GM13976 (cell line): ENCODE measurements at regions not wholly inside any gene's neighbourhood (a gene's known extent, or its start where the extent isn't known, plus 50 kb on each side); places are given as distances from the start of the nearest gene placed in this dataset.
"Not testable (repeated sequence)": the region's sequence is repeated elsewhere in the genome, so short reads cannot be mapped to it uniquely, and the experiment has no call there.

Experiments
- DNase-seq: peaks from one replicate; pipeline ENCODE4 v3.0.0; 2012; ENCODE audit warnings: low spot score
- in situ Hi-C: fragments of 300-500 bp; cut with MboI; formaldehyde crosslinking; loops from one replicate; pipeline ENCODE4 v1.12.0; 2022; ENCODE audit warnings: low sequenced_read_pairs, mixed read lengths, inconsistent platforms; ENCODE audit not compliant: unreplicated experiment
- TF ChIP-seq, protein P1 (sequence below): IDR thresholded peaks from 2 replicates; pipeline ENCODE4 v1.5.1; 2012; ENCODE audit warnings: borderline replicate concordance, mild to moderate bottlenecking; ENCODE audit not compliant: insufficient read depth; ENCODE audit errors: extremely low read depth, missing control alignments, control extremely low read depth

DNA sequence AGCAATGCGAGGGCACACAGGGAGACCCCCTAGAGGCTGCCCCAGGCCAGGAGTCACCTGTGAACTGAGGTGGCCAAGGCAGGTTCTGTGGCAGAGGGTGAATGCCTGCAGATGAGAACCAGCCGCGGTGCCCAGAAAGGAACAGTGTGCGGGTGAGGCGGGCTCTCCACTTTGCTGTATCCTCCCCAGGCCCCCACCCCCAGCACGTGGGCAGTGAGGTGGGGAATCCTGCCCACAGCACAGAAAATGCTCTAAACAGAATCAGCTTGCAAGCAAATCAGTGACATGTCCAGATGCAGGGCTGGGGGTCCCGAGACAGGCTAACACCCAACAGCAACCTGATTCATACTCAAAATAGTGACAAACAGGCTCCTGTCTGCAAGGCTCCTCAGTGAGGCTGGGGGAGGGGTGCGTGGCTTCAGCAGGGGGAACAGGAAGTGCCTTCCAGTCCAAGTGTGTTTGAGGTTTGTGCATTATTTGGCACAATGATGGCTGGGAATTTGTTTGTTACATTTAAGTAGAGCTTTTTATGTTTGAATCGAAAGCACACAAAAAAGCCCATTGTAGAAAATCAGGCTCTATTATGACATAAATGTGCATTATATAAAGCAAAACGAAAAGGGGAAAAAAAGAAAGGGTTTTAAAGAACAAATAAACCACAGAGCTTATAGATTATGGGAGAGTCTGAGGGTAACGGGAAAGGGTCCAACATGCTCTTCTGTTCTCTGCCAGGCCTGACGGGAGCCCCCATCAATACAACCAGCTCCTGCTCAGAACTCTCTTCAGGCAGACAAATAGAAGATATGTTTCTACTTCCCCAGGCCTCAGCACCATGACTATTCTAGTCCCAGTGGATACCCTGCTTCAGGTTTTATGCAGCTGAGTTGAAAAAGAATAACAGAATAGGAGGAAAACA lies 201.3 kb downstream of the HSD17B3 start:
- TF ChIP-seq, protein P1, sequence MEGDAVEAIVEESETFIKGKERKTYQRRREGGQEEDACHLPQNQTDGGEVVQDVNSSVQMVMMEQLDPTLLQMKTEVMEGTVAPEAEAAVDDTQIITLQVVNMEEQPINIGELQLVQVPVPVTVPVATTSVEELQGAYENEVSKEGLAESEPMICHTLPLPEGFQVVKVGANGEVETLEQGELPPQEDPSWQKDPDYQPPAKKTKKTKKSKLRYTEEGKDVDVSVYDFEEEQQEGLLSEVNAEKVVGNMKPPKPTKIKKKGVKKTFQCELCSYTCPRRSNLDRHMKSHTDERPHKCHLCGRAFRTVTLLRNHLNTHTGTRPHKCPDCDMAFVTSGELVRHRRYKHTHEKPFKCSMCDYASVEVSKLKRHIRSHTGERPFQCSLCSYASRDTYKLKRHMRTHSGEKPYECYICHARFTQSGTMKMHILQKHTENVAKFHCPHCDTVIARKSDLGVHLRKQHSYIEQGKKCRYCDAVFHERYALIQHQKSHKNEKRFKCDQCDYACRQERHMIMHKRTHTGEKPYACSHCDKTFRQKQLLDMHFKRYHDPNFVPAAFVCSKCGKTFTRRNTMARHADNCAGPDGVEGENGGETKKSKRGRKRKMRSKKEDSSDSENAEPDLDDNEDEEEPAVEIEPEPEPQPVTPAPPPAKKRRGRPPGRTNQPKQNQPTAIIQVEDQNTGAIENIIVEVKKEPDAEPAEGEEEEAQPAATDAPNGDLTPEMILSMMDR = no peak
- DNase-seq = no peak
- in situ Hi-C loops = no loop called here

DNA sequence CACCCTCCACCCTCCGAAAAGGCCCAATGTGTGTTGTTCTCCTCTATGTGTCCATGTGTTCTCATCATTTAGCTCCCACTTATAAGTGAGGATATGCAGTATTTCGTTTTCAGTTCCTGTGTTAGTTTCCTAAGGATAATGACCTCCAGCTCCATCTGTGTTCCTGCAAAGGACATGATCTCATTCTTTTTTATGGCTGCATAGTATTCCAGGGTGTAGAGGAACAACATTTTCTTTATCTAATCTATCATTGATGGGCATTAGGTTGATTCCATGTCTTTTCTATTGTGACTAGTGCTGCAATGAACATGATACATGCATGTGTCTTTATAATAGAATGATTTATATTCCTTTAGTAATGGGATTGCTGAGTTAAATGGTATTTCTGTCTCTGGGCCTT lies 211.3 kb downstream of the HSD17B3 start:
- DNase-seq, in situ Hi-C loops: not testable (repeated sequence)

DNA sequence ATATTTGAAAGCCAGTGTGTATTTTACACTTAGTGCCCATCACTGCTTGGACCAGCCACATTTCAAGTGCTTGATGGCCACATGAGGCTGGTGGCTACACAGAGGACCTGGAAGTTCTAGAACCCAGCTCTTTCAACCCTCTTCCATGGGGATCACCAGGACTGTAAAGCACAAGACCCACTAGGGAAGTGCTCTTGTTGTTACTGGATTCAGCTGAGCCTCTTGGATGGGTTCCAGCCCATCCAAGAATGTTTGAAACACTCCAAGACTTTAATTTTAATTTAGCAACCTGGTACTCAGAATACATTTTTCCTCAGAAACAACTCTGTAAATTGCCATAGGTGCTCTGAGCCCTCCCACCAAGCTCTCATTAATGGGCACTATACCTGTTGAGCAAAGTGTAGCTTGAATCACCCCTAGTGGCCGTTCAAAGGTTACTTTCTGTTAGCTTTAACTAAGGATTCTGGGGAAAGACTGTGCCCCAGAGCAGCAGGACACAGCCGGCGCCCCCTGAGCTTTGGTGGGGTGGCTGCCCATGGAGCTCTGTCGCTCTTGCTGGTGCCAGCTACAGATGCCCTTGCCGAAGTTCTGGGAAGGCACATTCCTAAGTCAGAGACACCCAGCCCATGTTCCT lies 212.4 kb downstream of the HSD17B3 start:
- DNase-seq = no peak
- TF ChIP-seq, protein P1 = no peak
- in situ Hi-C loops = no loop called here

DNA sequence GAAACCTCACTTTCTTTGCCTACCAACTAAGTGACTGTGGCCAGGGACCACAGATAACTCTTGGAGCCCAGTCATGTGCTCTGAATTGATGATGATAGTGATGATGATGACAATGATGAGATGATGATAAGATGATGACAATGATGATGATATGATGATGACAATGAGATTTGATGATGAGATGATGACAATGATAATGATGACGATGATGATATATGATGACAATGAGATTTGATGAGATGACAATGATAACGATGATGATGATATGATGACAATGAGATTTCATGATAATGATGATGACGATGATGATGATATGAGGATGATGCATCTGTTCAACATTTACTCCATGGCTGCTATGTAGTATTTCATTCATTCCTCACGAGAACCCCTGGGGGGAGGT lies 213.0 kb downstream of the ERCC6L2 start:
- in situ Hi-C loops = no loop called here
- TF ChIP-seq, protein P1 = no peak
- DNase-seq = no peak

DNA sequence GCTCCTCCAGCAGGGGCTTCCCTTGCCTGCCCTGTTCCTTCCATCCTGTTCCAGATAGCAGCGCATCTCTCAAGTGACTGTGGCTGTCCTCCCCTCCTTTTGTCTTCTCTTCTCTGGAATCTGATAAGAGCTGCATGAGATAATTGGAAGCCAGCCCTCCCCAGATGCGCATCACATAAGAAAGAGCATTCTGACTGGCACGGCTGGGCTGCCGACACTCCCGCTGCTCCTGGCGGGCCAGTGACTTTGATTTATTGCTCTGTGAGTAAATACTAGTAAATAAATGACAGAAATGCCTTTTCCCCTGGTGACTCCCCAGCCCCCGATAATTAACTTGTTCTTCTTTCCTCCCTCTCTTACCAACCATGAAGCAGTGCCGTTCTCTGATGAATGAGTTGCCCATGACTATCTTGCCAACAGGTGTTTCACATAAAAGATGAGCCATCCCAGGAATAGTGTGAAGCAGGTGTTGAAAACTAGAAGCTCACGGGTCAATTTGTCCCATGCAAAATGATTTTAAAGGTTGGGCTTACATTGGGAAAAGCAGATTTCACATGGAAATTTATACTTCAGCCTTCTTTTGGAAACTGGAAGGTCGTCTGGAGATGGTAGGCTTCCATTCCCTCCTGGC lies 212.3 kb downstream of the ERCC6L2 start:
- TF ChIP-seq, protein P1 = no peak
- in situ Hi-C loops = no loop called here
- DNase-seq = no peak

DNA sequence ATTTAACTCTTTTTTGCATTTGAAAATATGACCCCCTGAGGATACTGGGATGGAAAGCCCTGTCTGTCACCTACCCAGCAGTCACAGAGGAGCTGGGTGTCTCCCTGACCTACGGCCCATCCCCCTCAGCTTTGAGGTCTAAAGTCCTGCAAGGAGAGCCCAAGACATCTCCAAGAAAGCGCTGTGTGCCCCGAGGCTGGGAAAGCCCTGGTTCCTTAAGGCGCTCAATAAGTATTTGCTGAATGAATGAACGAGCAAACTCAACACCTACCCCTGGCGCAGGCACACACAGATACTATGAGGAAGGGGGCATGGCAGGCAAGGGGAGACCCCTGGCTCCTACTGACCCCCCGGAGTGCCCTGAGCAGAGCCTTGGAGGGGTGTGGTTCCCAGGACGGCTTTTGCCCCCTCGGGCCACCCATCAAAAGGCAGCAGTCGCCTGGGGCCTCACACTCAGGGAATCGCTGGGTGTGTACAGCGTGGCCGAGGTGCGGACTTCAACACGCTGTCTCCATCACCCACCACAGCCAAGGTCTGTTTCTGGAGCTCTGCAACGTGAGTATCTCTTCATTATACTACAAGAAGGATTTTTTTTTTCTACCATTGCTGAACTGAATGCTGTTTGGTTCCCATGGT lies 211.6 kb downstream of the ERCC6L2 start:
- TF ChIP-seq, protein P1 = no peak
- in situ Hi-C loops = no loop called here
- no peak for DNase-seq
